ENCODE measurements at regions not wholly inside any gene's neighbourhood (a gene's known extent, or its start where the extent isn't known, plus 50 kb on each side); places are given as distances from the start of the nearest gene placed in this dataset.

- Histone ChIP-seq H3K36me3 (ENCODE audit: control insufficient read depth, insufficient read depth, low read length) (no peaks in the 10 kb centered on the region), H3K27me3 (replicated peaks; ENCODE audit: control insufficient read depth, insufficient read depth, low read length) (no peaks in the 10 kb centered on the region), H3K4me3 (replicated peaks; ENCODE audit: low read depth, low read length) (no peak overlapping the region)
- no peak for TF ChIP-seq CTCF (IDR thresholded peaks at IDR 0.05; ENCODE audit: insufficient read depth, low read length, poor library complexity, severe bottlenecking)
- no peak for DNase-seq (ENCODE audit: extremely low read depth, insufficient read length)
Measured at GRCh38 chr1:189046127-189046526, 1431.5 kb downstream of the BRINP3 start.

DNA sequence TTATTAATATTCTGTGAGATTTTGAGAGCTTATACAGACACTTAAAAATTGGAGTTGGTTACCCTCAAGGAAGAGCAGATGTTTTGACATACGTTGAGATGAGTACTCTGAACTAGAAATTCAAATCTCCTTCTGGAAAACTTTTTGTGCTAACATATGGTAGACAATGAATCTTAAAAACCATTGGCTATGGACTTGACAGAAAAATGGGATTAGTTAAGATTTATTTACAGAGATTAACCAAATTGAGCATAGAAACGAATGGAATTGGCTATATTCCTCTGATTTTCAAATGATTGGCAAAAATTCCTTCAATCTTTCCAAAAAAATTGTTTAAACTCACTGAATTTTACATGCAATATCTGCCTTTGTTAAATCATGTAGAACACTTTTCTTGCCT, 1392.9 kb downstream of the BRINP3 start:
- Histone ChIP-seq H3K36me3 (ENCODE audit: control insufficient read depth, insufficient read depth, low read length) (no peaks in the 10 kb centered on the region), H3K4me3 (replicated peaks; ENCODE audit: low read depth, low read length) (no peak overlapping the region), H3K27me3 (replicated peaks; ENCODE audit: control insufficient read depth, insufficient read depth, low read length) (no peaks in the 10 kb centered on the region)
- TF ChIP-seq CTCF (IDR thresholded peaks at IDR 0.05; ENCODE audit: insufficient read depth, low read length, poor library complexity, severe bottlenecking) = no peak
- DNase-seq (ENCODE audit: extremely low read depth, insufficient read length) = no peak

GRCh38 chr1:189103956-189104355, 1373.7 kb downstream of the BRINP3 start:
- no peaks in the 10 kb centered on the region for H3K27me3 ChIP-seq (replicated peaks; ENCODE audit: control insufficient read depth, insufficient read depth, low read length)
- no peaks in the 10 kb centered on the region for H3K36me3 ChIP-seq (ENCODE audit: control insufficient read depth, insufficient read depth, low read length)
- DNase-seq (ENCODE audit: extremely low read depth, insufficient read length) = no peak
- TF ChIP-seq CTCF (IDR thresholded peaks at IDR 0.05; ENCODE audit: insufficient read depth, low read length, poor library complexity, severe bottlenecking) = no peak
- H3K4me3 ChIP-seq (replicated peaks; ENCODE audit: low read depth, low read length) = no peak overlapping the region

GRCh38 chr1:189117072-189117770, 1360.4 kb downstream of the BRINP3 start:
- Histone ChIP-seq H3K36me3 (ENCODE audit: control insufficient read depth, insufficient read depth, low read length) (no peaks in the 10 kb centered on the region), H3K27me3 (replicated peaks; ENCODE audit: control insufficient read depth, insufficient read depth, low read length) (no peaks in the 10 kb centered on the region), H3K4me3 (replicated peaks; ENCODE audit: low read depth, low read length) (no peak overlapping the region)
- no peak for DNase-seq (ENCODE audit: extremely low read depth, insufficient read length)
- TF ChIP-seq CTCF (IDR thresholded peaks at IDR 0.05; ENCODE audit: insufficient read depth, low read length, poor library complexity, severe bottlenecking) = no peak

DNA sequence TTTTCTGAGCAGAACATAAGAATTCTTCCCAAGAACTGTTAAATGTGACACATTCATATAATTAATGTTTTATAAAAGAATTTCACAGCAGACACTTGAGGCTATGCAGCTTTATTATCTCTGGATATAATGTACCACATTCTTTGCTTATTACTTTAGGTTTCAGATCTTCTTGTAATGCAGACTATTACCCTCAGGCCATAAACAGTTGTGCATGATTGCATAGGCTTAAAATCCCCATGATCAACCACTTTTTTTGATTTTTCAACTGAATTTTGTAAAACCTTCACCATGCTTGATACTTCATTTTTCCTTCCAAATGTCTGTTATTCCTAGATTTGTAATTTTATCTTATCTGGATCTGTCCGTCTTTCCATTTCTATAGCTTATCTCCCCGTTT, 1355.7 kb downstream of the BRINP3 start:
- no peak for TF ChIP-seq CTCF (IDR thresholded peaks at IDR 0.05; ENCODE audit: insufficient read depth, low read length, poor library complexity, severe bottlenecking)
- no peak overlapping the region for H3K4me3 ChIP-seq (replicated peaks; ENCODE audit: low read depth, low read length)
- no peaks in the 10 kb centered on the region for H3K36me3 ChIP-seq (ENCODE audit: control insufficient read depth, insufficient read depth, low read length)
- DNase-seq (ENCODE audit: extremely low read depth, insufficient read length) = no peak
- H3K27me3 ChIP-seq (replicated peaks; ENCODE audit: control insufficient read depth, insufficient read depth, low read length) = no peaks in the 10 kb centered on the region

- no peak for TF ChIP-seq CTCF (IDR thresholded peaks at IDR 0.05; ENCODE audit: insufficient read depth, low read length, poor library complexity, severe bottlenecking)
- no peak overlapping the region for H3K4me3 ChIP-seq (replicated peaks; ENCODE audit: low read depth, low read length)
- no peaks in the 10 kb centered on the region for H3K27me3 ChIP-seq (replicated peaks; ENCODE audit: control insufficient read depth, insufficient read depth, low read length)
- H3K36me3 ChIP-seq (ENCODE audit: control insufficient read depth, insufficient read depth, low read length) = no peaks in the 10 kb centered on the region
- DNase-seq (ENCODE audit: extremely low read depth, insufficient read length) = no peak
Measured at GRCh38 chr1:189125694-189126093, 1352.0 kb downstream of the BRINP3 start.

Measured in GM06990 (cell line).